ENCODE measurements at regions not wholly inside any gene's neighbourhood (a gene's known extent, or its start where the extent isn't known, plus 50 kb on each side); places are given as distances from the start of the nearest gene placed in this dataset.

DNA sequence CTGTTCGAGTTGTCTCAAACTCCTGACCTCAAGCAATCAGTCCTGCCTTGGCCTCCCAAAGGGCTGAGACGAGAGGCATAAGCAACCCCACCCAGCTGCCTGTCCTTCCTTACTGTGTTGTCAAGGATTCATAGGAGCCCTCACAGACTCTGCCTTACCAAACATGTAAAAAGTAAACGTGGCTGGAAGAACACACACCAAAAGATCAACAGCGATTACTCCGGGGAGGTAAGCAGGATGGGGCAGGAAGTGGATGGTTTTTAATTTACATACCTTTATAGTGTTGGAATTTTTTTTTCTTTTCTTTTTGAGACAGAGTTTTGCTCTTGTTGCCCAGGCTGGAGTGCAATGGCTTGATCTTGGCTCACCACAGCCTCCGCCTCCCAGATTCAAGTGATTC is 61.5 kb upstream of the EGLN3 start:
- no peak for DNase-seq

DNA sequence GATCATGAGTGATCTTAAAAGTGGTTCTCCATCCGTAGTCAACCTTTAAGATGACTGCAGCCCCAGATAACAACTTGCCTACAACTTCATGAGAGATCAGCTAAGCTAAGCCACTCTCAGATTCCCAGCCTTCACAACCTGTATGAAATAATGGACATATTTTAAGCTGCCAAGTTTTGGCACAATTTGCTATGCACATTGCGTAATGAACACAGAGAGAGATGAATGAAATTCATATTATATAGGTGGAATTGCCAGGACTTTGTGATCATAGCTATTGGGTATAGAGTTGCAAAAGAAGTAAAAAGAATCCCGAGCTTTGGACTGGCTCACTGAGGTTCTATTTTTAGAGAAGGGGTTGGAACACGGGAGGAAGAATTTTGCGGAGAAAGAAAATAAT is 59.1 kb upstream of the EGLN3 start:
- no peak for DNase-seq

DNA sequence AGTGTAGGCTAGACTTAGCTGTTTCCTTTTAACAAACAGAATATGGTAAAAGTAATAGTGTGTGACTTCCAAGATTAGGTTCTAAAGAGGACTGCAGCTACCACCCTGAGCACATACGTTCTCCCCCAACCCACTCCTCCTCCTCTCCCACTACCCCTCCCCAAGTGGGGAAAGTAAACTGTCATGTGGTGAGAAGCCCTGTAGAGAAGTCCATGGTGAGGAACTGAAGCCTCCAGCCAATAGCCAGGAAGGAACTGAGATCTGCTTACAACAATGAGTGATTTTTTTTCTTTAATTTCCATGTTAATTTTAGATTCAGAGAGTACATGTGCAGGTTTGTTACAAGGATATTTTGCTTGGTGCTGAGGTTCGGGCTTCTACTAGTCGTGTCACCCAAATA is 57.0 kb upstream of the EGLN3 start:
- DNase-seq = no peak

DNA sequence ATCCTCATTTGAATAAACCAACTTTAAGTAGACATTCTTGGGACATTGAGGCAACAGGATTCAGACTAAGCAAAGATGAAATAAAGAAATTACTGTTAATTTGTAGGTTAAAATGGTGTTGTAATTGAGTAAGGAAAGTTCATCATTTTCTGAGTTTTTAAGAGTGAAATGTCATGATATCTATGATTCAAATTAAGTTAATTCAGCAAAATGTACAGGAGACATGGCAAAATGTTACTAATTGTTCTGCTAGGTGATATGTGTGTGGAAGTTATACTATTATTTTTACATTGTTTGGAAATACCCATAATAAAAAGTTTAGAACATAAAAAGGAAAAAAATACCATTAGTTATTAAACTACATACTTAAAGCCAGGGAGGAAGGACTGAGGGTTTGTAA is 55.0 kb upstream of the EGLN3 start:
- DNase-seq = no peak

DNA sequence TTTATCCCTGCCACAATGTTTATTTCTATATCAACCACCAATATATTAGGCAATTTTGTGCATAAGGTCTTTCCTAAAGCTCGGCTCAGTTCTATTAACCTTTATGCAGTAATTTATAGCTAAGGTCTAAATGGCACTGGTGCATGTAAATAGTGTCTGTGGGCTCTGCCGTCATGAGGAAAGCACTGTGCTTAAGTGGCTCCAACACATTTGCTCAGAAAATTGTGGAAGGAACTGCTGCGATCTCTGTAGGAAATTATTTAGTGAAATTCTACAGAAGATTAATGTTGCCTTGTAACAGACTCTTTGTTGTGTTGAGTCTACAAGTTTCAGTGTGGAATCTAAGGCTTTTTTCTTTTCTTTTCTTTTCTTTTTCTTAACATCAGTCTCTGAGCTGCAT is 54.0 kb upstream of the EGLN3 start:
- DNase-seq = no peak

DNA sequence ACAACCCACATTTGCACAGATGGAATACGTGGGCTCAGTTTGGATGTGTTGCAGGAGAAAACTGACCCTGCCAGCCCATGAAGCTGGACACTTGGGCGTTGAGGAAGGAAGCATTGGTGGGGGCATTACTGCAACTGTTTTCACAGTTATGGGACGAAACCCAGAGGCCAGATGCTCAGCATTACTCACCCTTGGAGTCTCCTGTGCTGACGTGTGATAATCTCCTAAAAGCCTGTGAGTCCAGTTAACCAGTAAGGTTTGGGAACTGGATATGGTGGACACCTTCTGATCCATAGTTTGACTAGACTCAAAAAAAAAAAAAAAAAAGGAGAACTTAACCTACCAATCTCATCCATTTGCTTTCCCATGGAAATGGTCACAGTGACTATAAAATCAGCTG is 52.8 kb upstream of the EGLN3 start:
- DNase-seq = no peak

DNA sequence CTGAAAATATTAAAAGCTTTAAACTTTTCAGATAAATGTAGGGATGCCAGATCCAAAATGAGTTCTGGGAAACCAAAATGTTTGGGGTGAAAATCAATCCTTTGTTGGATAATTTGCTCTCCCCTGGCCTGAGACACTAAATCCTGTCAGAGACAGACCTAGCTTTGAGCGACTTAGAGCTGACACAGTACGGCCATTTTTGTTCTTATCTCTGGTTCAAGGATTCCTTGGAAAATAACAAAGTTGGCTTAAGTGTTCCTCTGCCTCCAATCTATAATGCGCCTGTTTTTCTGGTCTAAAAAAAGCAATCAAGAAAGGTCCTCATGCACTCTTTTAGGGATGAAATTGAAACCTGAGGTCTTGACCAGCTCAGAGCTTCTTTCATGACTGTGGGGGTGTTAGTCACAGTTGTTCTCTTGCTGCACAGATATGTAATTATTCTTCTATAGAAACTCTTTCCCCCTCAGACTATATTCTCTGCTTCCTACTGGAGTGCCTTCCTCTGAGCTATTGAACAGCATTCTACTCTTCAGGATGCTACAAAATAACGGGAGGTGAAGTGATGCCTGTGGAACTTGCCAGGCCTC is 52.3 kb upstream of the EGLN3 start:
- no peak for DNase-seq
